Retinal pigment epithelial cell (primary cell): ENCODE measurements at regions not wholly inside any gene's neighbourhood (a gene's known extent, or its start where the extent isn't known, plus 50 kb on each side); places are given as distances from the start of the nearest gene placed in this dataset.

Source experiments
- DNase-seq: peaks from one replicate; pipeline ENCODE4 v3.0.0-alpha.2; 2010; ENCODE audit warnings: low read depth
- H3K4me3 ChIP-seq: 2 replicates; pipeline ENCODE4 v1.5.1; 2011; ENCODE audit warnings: mild to moderate bottlenecking, low read length, control low read depth, moderate library complexity
- TF ChIP-seq, protein P1 (sequence below): conservative IDR thresholded peaks from 2 replicates; pipeline ENCODE4 v1.5.1; 2011; ENCODE audit warnings: low read depth, low read length, control low read depth, inconsistent platforms

- H3K4me3 ChIP-seq, result no peak overlapping the region
- TF ChIP-seq, protein P1, sequence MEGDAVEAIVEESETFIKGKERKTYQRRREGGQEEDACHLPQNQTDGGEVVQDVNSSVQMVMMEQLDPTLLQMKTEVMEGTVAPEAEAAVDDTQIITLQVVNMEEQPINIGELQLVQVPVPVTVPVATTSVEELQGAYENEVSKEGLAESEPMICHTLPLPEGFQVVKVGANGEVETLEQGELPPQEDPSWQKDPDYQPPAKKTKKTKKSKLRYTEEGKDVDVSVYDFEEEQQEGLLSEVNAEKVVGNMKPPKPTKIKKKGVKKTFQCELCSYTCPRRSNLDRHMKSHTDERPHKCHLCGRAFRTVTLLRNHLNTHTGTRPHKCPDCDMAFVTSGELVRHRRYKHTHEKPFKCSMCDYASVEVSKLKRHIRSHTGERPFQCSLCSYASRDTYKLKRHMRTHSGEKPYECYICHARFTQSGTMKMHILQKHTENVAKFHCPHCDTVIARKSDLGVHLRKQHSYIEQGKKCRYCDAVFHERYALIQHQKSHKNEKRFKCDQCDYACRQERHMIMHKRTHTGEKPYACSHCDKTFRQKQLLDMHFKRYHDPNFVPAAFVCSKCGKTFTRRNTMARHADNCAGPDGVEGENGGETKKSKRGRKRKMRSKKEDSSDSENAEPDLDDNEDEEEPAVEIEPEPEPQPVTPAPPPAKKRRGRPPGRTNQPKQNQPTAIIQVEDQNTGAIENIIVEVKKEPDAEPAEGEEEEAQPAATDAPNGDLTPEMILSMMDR, result no peak
- no peak for DNase-seq
Measured at GRCh38 chr2:105468582-105469042, 69.8 kb upstream of the FHL2 start.

GRCh38 chr2:105464325-105464724 lies 65.5 kb upstream of the FHL2 start:
- DNase-seq, result no peak
- no peak overlapping the region for H3K4me3 ChIP-seq
- TF ChIP-seq, protein P1, result no peak

DNA sequence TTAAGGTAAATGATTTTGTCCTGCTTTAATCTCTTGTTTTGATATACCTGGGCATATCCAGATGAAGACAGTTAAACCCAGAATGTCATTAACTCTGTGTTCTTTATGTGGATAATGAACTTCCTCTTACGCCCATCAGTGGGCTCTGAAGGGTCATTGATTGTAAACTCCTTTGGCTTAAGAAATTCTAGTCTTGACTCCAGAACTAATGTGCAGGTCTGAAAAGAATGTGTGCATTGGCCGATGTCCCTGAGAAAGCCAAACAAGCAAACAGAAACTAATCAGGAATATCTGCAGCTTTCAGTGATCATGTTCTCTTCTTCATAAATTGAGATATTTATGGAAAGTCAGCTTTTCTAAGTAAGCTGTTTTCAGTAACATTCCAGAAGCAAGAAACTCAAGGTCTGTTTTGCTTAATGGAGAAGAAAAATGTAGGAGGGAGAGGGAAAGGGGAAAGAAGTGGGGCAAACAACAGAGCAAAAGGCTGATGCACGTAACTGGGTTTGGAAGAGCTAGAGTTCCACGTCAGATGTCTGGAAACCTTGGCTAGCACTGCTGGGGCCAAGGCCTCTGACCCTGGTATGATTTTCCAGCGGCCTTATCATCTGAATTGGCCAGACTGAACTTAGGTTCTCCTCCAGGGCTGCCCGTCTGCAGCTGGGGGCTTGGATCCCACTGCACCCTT lies 61.3 kb upstream of the FHL2 start:
- TF ChIP-seq, protein P1, result no peak
- H3K4me3 ChIP-seq, result no peak overlapping the region
- no peak for DNase-seq

DNA sequence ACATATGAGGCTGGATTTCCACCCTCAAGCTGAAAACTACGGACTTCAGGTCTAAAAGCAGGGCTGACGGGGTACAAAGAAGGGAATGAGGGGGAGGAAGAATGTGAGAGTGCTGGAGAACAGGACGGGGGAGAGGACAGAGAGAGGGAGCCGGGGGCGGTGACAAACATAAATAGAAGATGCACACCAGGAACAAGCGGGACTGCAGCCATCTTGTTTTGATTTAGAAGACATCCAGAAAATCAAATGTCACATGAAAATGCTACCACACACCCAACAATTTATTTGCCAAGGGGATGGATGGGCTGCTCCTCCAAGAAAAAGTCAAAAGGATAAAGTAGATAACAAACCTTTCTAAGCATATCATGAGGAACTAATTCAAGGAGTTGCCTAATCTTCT lies 59.2 kb upstream of the FHL2 start:
- DNase-seq, result no peak
- no peak overlapping the region for H3K4me3 ChIP-seq
- TF ChIP-seq, protein P1, result no peak

DNA sequence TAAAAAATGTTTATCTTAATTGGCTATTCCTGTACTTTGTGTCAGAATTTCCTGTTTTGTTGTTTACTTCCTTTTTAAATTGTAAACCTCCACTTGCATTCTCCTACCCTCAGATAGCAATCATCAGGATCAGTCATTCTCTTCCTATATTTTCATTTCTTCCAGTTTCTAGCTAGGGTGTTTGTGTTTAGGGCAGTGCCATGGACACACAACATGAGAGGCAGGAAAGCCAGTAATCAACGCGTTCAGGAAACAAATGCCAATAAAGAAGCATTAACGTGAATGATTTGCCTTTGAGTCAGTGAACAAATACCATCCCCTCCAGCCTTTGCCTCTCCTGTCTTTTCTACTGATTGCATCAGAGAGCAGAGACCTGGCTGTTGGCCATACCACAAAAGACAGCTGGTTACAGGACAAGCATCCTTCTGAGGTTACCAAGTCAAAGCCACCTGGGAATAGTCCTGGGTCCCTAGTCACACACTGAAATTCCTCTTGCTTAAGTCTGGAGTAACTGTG lies 56.7 kb upstream of the FHL2 start:
- peak; percentile 48 for DNase-seq
- no peak overlapping the region for H3K4me3 ChIP-seq
- TF ChIP-seq, protein P1, result no peak

- no peak overlapping the region for H3K4me3 ChIP-seq
- TF ChIP-seq, protein P1, result peak; percentile 58
- peak; percentile 13 for DNase-seq
Measured at GRCh38 chr2:105454801-105455485, 56.1 kb upstream of the FHL2 start.
